ENCODE measurements at regions not wholly inside any gene's neighbourhood (a gene's known extent, or its start where the extent isn't known, plus 50 kb on each side); places are given as distances from the start of the nearest gene placed in this dataset.

GRCh38 chr14:51308866-51309265 is 68.8 kb downstream of the TMX1 start (continued):
- TF ChIP-seq ZBTB33 (IDR thresholded peaks at IDR 0.05; ENCODE audit: extremely low read depth, insufficient replicate concordance, low read length) (no peak), JUND (IDR thresholded peaks at IDR 0.05) (no peak)

GRCh38 chr14:51310505-51310944 is 70.5 kb downstream of the TMX1 start:
- ChIA-PET RAD21 (ENCODE audit: low non-redundant PET in 1 of 2, low total read pairs in 2 of 2, uncharacterized antibody in 2 of 2, unreplicated experiment in 2 of 2) (no interaction called here), POLR2A (no interaction called here), CTCF (no interaction called here)
- intact Hi-C loops (cut with micrococcal nuclease): no loop called here
- Histone ChIP-seq H3K36me3 (ENCODE audit: control insufficient read depth in 1 of 2, insufficient read depth in 2 of 2, low read length in 2 of 2) (no peaks in the 10 kb centered on the region), H3K4me2 (ENCODE audit: low read length) (no peak overlapping the region), H3K79me2 (ENCODE audit: insufficient read depth, low read length) (no peaks in the 10 kb centered on the region), H4K20me1 (ENCODE audit: insufficient read depth) (no peaks in the 10 kb centered on the region), H3K27ac (ENCODE audit: low read depth, low read length) (no peak overlapping the region), H3K9ac (ENCODE audit: low read length) (no peak overlapping the region), H3K4me3 (replicated peaks in 1 of 2; ENCODE audit: low read depth in 1 of 2, low read length in 2 of 2) (no peak overlapping the region), H2AFZ (ENCODE audit: low read depth, low read length, poor library complexity, severe bottlenecking) (no peak overlapping the region), H3K9me3 (ENCODE audit: control insufficient read depth in 1 of 2, insufficient read depth in 1 of 2, low read depth in 1 of 2, low read length in 2 of 2) (no peaks in the 10 kb centered on the region), H3K4me1 (ENCODE audit: control insufficient read depth in 1 of 2, insufficient read depth in 2 of 2, low read length in 2 of 2) (no peaks in the 10 kb centered on the region), H3K27me3 (ENCODE audit: insufficient read depth, low read length) (no peaks in the 10 kb centered on the region), H3K9me2 (ENCODE audit: insufficient read depth) (no peaks in the 10 kb centered on the region)
- ATAC-seq (no peak), DNase-seq (ENCODE audit: low read depth, low spot score) (no peak)
- no TSS peak for BruUV-seq (replicated peaks)
- TF ChIP-seq ZFX (IDR thresholded peaks at IDR 0.05) (no peak), ZNF274 (IDR thresholded peaks at IDR 0.05; ENCODE audit: low read depth, low read length) (no peak), YY1 (IDR thresholded peaks at IDR 0.05; ENCODE audit: extremely low read depth, insufficient replicate concordance, low read depth, low read length) (no peak), POLR2A (IDR thresholded peaks at IDR 0.05; ENCODE audit: borderline replicate concordance, extremely low read depth, insufficient read depth, insufficient read length) (no peak), EGR1 (IDR thresholded peaks at IDR 0.05; ENCODE audit: low read depth) (no peak), ELF1 (IDR thresholded peaks at IDR 0.05; ENCODE audit: borderline replicate concordance, low read depth) (no peak), SP1 (IDR thresholded peaks at IDR 0.05; ENCODE audit: low read depth) (no peak), CBX3 (IDR thresholded peaks at IDR 0.05; ENCODE audit: low read depth) (no peak), RAD21 (IDR thresholded peaks at IDR 0.05; ENCODE audit: low read depth) (no peak), ATF3 (IDR thresholded peaks at IDR 0.05) (no peak), JUND (IDR thresholded peaks at IDR 0.05) (no peak), CEBPB (IDR thresholded peaks at IDR 0.05; ENCODE audit: low read depth) (no peak), SRF (IDR thresholded peaks at IDR 0.05; ENCODE audit: low read depth) (no peak), EZH2phosphoT487 (IDR thresholded peaks at IDR 0.05; ENCODE audit: borderline replicate concordance) (no peak), CTCF (IDR thresholded peaks at IDR 0.05 in 2 of 3, conservative IDR thresholded peaks at IDR 0.05 in 1 of 3; ENCODE audit: borderline replicate concordance in 1 of 3, insufficient read depth in 1 of 3, low read depth in 2 of 3, low read length in 2 of 3) (no peak), EZH2 (IDR thresholded peaks at IDR 0.05) (no peak)
